ENCODE measurements at regions not wholly inside any gene's neighbourhood (a gene's known extent, or its start where the extent isn't known, plus 50 kb on each side); places are given as distances from the start of the nearest gene placed in this dataset.

GRCh38 chr2:150097901-150098531 is 389.5 kb downstream of the RND3 start:
- Histone ChIP-seq H3K36me3 (ENCODE audit: control insufficient read depth, insufficient read depth, low read length) (no peaks in the 10 kb centered on the region), H3K4me2 (ENCODE audit: extremely low read depth, insufficient read depth, low read length) (peak overlapping the region; percentile 19), H3K27me3 (ENCODE audit: control insufficient read depth, insufficient read depth, low read length) (no peaks in the 10 kb centered on the region), H3K4me1 (ENCODE audit: control insufficient read depth, extremely low read depth, insufficient read depth, low read length) (no peaks in the 10 kb centered on the region), H3K79me2 (ENCODE audit: control insufficient read depth, insufficient read depth, low read length) (no peaks in the 10 kb centered on the region), H3K9me3 (ENCODE audit: control insufficient read depth, insufficient read depth, low read depth, low read length) (no peaks in the 10 kb centered on the region), H2AFZ (ENCODE audit: low read length) (peak overlapping the region; percentile 21), H3K4me3 (replicated peaks in 1 of 4; ENCODE audit: control extremely low read depth in 1 of 4, insufficient read depth in 1 of 4, low read depth in 3 of 4, low read length in 4 of 4) (no peak overlapping the region), H3K9ac (ENCODE audit: insufficient read depth, low read length) (no peak overlapping the region), H3K27ac (ENCODE audit: insufficient read depth, low read length) (no peak overlapping the region), H4K20me1 (ENCODE audit: control insufficient read depth, extremely low read depth, insufficient read depth, low read length) (no peaks in the 10 kb centered on the region)
- TF ChIP-seq EZH2 (IDR thresholded peaks at IDR 0.05; ENCODE audit: low read length, missing control alignments) (no peak), CTCF (conservative IDR thresholded peaks at IDR 0.05 in 1 of 2, IDR thresholded peaks at IDR 0.05 in 1 of 2; ENCODE audit: low read depth in 1 of 2, low read length in 2 of 2) (peak; percentile 42 to 48)
- peak; percentile 42 to 75 for DNase-seq (ENCODE audit: low read depth in 2 of 2)

DNA sequence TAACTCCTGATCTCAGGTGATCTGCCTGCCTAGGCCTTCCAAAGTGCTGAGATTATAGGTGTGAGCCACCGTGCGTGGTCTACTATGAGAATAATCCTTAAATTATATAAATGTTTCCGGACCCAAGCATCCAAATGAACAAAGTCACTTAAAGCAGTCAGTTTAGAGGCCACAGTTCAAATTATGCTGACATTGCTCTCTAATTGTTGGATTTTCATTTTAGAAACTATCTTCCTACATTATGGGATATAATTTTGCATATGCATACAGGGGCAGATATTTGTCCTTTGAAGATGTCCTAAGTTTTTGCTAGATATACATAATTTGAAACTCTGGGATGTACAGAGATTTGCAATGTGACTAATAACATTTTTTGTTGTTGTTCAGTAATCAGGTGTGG is 390.1 kb downstream of the RND3 start:
- no peak overlapping the region for H3K9ac ChIP-seq (ENCODE audit: insufficient read depth, low read length)
- no peak overlapping the region for H3K4me2 ChIP-seq (ENCODE audit: extremely low read depth, insufficient read depth, low read length)
- no peaks in the 10 kb centered on the region for H3K27me3 ChIP-seq (ENCODE audit: control insufficient read depth, insufficient read depth, low read length)
- H4K20me1 ChIP-seq (ENCODE audit: control insufficient read depth, extremely low read depth, insufficient read depth, low read length), result no peaks in the 10 kb centered on the region
- DNase-seq (ENCODE audit: low read depth in 2 of 2), result no peak
- no peak overlapping the region for H3K27ac ChIP-seq (ENCODE audit: insufficient read depth, low read length)
- H3K79me2 ChIP-seq (ENCODE audit: control insufficient read depth, insufficient read depth, low read length), result no peaks in the 10 kb centered on the region
- no peak overlapping the region for H2AFZ ChIP-seq (ENCODE audit: low read length)
- TF ChIP-seq EZH2 (IDR thresholded peaks at IDR 0.05; ENCODE audit: low read length, missing control alignments), result no peak
- no peak for TF ChIP-seq CTCF (conservative IDR thresholded peaks at IDR 0.05 in 1 of 2, IDR thresholded peaks at IDR 0.05 in 1 of 2; ENCODE audit: low read depth in 1 of 2, low read length in 2 of 2)
- no peaks in the 10 kb centered on the region for H3K9me3 ChIP-seq (ENCODE audit: control insufficient read depth, insufficient read depth, low read depth, low read length)
- no peaks in the 10 kb centered on the region for H3K36me3 ChIP-seq (ENCODE audit: control insufficient read depth, insufficient read depth, low read length)
- H3K4me1 ChIP-seq (ENCODE audit: control insufficient read depth, extremely low read depth, insufficient read depth, low read length), result no peaks in the 10 kb centered on the region
- H3K4me3 ChIP-seq (replicated peaks in 1 of 4; ENCODE audit: control extremely low read depth in 1 of 4, insufficient read depth in 1 of 4, low read depth in 3 of 4, low read length in 4 of 4), result no peak overlapping the region

GRCh38 chr2:150095361-150096095 is 391.9 kb downstream of the RND3 start:
- peak in 1 of 2 donors; percentile 50 for DNase-seq (ENCODE audit: low read depth in 2 of 2)
- H3K4me3 ChIP-seq (replicated peaks in 1 of 4; ENCODE audit: control extremely low read depth in 1 of 4, insufficient read depth in 1 of 4, low read depth in 3 of 4, low read length in 4 of 4), result no peak overlapping the region
- no peaks in the 10 kb centered on the region for H4K20me1 ChIP-seq (ENCODE audit: control insufficient read depth, extremely low read depth, insufficient read depth, low read length)
- no peak overlapping the region for H3K4me2 ChIP-seq (ENCODE audit: extremely low read depth, insufficient read depth, low read length)
- H3K36me3 ChIP-seq (ENCODE audit: control insufficient read depth, insufficient read depth, low read length), result no peaks in the 10 kb centered on the region
- no peak overlapping the region for H3K27ac ChIP-seq (ENCODE audit: insufficient read depth, low read length)
- no peak for TF ChIP-seq CTCF (conservative IDR thresholded peaks at IDR 0.05 in 1 of 2, IDR thresholded peaks at IDR 0.05 in 1 of 2; ENCODE audit: low read depth in 1 of 2, low read length in 2 of 2)
- TF ChIP-seq EZH2 (IDR thresholded peaks at IDR 0.05; ENCODE audit: low read length, missing control alignments), result no peak
- H3K4me1 ChIP-seq (ENCODE audit: control insufficient read depth, extremely low read depth, insufficient read depth, low read length), result no peaks in the 10 kb centered on the region
- H3K9ac ChIP-seq (ENCODE audit: insufficient read depth, low read length), result no peak overlapping the region
- no peaks in the 10 kb centered on the region for H3K9me3 ChIP-seq (ENCODE audit: control insufficient read depth, insufficient read depth, low read depth, low read length)
- no peaks in the 10 kb centered on the region for H3K27me3 ChIP-seq (ENCODE audit: control insufficient read depth, insufficient read depth, low read length)
- H2AFZ ChIP-seq (ENCODE audit: low read length), result no peak overlapping the region
- H3K79me2 ChIP-seq (ENCODE audit: control insufficient read depth, insufficient read depth, low read length), result no peaks in the 10 kb centered on the region

Data from fibroblast of lung (primary cell).